ENCODE measurements at regions not wholly inside any gene's neighbourhood (a gene's known extent, or its start where the extent isn't known, plus 50 kb on each side); places are given as distances from the start of the nearest gene placed in this dataset.
"Not testable (repeated sequence)": the region's sequence is repeated elsewhere in the genome, so short reads cannot be mapped to it uniquely, and the experiment has no call there.

DNA sequence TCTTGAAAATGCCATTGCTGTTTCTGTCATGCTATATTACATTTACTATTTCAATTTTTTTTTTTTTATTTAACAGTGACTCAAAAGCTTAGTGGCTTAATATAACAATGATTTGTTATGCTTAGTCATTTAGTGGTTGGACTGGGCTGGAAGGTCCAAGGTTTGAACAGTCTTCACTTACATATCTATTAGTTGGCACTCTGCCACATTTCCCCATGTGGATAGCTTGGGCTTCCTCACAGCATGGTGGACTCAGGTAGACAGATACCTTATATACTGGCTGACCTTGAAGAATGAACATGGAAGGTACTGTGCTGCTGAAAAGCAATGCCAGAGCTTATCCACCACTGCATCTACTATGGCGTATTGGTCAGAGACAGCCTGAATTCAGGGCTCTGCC is 909.5 kb upstream of the SOX11 start:
- DNase-seq (ENCODE audit: low spot score), result no peak
- TF ChIP-seq, protein P1, sequence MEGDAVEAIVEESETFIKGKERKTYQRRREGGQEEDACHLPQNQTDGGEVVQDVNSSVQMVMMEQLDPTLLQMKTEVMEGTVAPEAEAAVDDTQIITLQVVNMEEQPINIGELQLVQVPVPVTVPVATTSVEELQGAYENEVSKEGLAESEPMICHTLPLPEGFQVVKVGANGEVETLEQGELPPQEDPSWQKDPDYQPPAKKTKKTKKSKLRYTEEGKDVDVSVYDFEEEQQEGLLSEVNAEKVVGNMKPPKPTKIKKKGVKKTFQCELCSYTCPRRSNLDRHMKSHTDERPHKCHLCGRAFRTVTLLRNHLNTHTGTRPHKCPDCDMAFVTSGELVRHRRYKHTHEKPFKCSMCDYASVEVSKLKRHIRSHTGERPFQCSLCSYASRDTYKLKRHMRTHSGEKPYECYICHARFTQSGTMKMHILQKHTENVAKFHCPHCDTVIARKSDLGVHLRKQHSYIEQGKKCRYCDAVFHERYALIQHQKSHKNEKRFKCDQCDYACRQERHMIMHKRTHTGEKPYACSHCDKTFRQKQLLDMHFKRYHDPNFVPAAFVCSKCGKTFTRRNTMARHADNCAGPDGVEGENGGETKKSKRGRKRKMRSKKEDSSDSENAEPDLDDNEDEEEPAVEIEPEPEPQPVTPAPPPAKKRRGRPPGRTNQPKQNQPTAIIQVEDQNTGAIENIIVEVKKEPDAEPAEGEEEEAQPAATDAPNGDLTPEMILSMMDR (IDR thresholded peaks at IDR 0.05; ENCODE audit: extremely low read depth, insufficient read depth, missing control alignments), result no peak
- in situ Hi-C loops (cut with MboI; ENCODE audit: low pct_unique_long_range_greater_than_20kb, low sequenced_read_pairs, unreplicated experiment), result no loop called here

DNA sequence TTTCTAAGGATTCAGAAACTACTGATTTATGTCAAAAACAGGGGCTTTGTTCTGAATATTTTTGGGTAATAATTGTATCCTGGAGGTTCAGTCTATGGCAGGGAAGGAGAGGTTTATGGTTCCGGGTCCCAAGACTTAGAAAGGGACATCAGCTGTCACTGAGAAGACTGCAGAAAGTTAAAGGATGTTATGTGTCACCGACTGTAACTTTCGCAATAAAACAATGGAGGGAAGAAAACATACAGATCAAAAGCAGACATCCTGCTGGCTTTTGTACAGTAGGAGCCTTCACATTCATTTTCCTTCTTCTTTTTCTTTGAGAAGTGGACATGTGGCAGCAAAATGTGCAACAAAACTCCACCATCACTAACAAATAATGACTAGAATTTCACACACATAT is 900.7 kb upstream of the SOX11 start:
- TF ChIP-seq, protein P1 (IDR thresholded peaks at IDR 0.05; ENCODE audit: extremely low read depth, insufficient read depth, missing control alignments), result no peak
- DNase-seq (ENCODE audit: low spot score), result no peak
- in situ Hi-C loops (cut with MboI; ENCODE audit: low pct_unique_long_range_greater_than_20kb, low sequenced_read_pairs, unreplicated experiment), result no loop called here

DNA sequence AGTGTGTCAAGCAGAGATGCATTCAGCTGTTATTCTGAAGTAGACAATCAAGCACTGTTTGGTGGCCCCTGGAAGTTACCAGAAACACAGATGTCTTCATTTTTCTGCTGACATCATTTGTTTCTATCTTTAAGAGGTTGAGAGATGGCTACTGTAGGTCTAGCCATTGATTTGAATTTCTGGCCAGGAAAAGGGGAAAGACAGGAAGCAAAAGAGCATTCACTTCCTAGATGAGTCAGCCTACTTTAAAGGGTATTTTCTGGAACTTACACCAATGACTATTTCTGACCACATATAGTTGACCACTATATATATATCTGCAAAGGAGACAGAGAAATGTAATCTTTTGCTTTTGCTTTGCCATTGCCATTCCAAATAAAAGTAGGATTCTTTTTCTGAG is 900.1 kb upstream of the SOX11 start:
- no peak for DNase-seq (ENCODE audit: low spot score)
- in situ Hi-C loops (cut with MboI; ENCODE audit: low pct_unique_long_range_greater_than_20kb, low sequenced_read_pairs, unreplicated experiment), result no loop called here
- TF ChIP-seq, protein P1 (IDR thresholded peaks at IDR 0.05; ENCODE audit: extremely low read depth, insufficient read depth, missing control alignments), result no peak

DNA sequence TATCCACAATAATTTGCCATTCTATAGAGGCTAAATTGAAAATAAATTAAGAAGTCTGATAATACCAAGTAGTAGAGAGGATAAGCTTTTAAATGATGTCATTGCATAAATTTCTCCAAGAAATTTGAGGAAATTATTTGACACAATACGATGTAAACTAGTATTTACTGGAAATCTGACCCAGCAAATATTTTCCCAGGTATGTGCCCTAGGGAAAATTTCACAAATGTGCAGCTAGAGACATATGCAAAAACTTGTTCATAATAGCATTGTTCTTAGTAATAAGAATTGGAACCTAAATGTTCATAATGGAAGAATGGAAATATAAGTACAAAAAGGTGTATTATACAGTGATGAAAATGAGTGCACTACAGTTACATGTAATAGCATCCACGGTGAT is 888.8 kb upstream of the SOX11 start:
- no peak for DNase-seq (ENCODE audit: low spot score)
- in situ Hi-C loops (cut with MboI; ENCODE audit: low pct_unique_long_range_greater_than_20kb, low sequenced_read_pairs, unreplicated experiment), result no loop called here
- TF ChIP-seq, protein P1 (IDR thresholded peaks at IDR 0.05; ENCODE audit: extremely low read depth, insufficient read depth, missing control alignments), result no peak

DNA sequence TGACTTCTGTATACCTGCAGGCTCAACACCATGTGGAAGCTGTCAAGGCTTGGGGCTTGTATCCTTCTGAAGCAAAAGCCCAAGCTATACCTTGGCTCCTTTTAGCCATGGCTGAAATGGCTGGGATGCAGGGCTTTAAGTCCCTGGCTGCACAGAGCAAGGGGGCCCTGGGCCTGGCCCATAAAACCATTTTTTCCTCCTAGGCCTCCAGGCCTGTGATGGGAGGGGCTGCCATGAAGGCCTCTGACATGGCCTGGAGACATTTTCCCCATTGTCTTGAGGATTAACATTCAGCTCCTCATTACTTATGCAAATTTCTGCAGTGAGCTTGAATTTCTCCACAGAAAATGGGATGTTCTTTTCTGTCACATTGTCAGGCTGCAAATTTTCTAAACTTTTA is 878.0 kb upstream of the SOX11 start:
- DNase-seq (ENCODE audit: low spot score); in situ Hi-C loops (cut with MboI; ENCODE audit: low pct_unique_long_range_greater_than_20kb, low sequenced_read_pairs, unreplicated experiment): not testable (repeated sequence)

DNA sequence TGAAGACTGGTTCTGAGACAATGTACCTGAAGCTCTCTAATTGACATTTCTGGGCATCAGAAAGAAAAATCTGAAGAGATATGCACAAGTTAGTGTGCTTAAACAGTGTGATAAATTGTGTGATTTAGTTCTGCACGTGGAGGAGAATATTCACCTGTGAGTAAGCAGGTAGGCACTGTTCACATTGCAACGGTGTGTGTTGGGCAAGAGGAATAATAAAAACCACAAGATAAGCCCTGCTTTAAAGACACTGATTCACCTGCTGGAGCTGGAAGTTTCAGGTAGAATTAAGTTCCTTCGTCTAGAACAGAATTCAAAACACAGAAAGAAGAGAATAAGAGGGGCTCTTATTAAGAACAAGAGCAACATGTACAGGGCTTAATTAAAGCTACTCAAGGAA is 864.3 kb upstream of the SOX11 start:
- in situ Hi-C loops (cut with MboI; ENCODE audit: low pct_unique_long_range_greater_than_20kb, low sequenced_read_pairs, unreplicated experiment), result no loop called here
- TF ChIP-seq, protein P1 (IDR thresholded peaks at IDR 0.05; ENCODE audit: extremely low read depth, insufficient read depth, missing control alignments), result no peak
- DNase-seq (ENCODE audit: low spot score), result no peak

DNA sequence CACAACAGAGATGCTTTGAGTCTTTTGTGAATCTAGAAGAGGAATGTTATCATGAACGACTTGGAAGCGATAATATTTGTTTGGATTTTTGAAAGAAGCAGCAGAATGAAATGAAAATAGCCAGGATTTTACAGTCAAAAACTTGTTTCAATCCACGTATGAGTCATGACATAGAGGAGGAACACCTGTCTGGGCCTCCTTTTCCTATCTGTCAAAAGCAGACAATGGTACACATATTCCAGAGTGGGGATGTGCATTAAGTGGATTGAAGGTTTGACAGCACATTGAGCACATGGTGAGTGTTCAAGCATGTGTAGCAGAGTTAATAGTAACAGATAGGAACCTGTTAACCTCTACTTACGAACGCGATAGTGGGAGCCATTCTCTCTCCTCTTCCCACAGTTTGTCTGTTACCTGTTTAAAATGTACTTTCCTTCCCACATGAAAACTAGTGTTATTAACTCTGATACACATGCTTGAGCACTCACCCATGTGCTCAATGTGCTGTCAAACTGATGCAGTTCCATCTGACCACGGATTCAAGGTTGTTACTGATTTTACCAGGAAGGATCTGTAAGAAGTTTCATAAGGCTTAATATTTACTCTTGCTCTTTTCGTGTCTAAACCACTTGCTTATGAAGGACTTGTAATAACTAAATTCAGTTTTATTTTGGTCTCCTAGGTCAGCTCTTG is 863.4 kb upstream of the SOX11 start:
- in situ Hi-C loops (cut with MboI; ENCODE audit: low pct_unique_long_range_greater_than_20kb, low sequenced_read_pairs, unreplicated experiment), result no loop called here
- no peak for DNase-seq (ENCODE audit: low spot score)
- TF ChIP-seq, protein P1 (IDR thresholded peaks at IDR 0.05; ENCODE audit: extremely low read depth, insufficient read depth, missing control alignments), result no peak
